AG09309 (cell line): ENCODE measurements at regions not wholly inside any gene's neighbourhood (a gene's known extent, or its start where the extent isn't known, plus 50 kb on each side); places are given as distances from the start of the nearest gene placed in this dataset.

Experiments used
- DNase-seq: peaks from one replicate; pipeline ENCODE4 v3.0.0-alpha.2; 2010; ENCODE audit warnings: low read depth
- H3K4me3 ChIP-seq: 2 replicates; pipeline ENCODE4 v1.5.1; 2011; ENCODE audit warnings: mild to moderate bottlenecking, low read depth, low read length, moderate library complexity; ENCODE audit not compliant: control insufficient read depth
- CTCF ChIP-seq: IDR thresholded peaks from 2 replicates; pipeline ENCODE4 v1.5.1; 2011; ENCODE audit warnings: mild to moderate bottlenecking, low read depth, low read length, inconsistent platforms; ENCODE audit not compliant: insufficient read depth, control insufficient read depth; ENCODE audit errors: missing control alignments

- no peak for TF ChIP-seq CTCF
- no peak for DNase-seq
- H3K4me3 ChIP-seq = no peak overlapping the region
These were observed 97.3 kb upstream of the BCL2L14 start for GRCh38 chr12:11973396-11973795.

GRCh38 chr12:11976005-11976404, 94.7 kb upstream of the BCL2L14 start:
- no peak for DNase-seq
- H3K4me3 ChIP-seq = no peak overlapping the region
- no peak for TF ChIP-seq CTCF

GRCh38 chr12:11978726-11979384, 91.9 kb upstream of the BCL2L14 start:
- no peak overlapping the region for H3K4me3 ChIP-seq
- no peak for DNase-seq
- no peak for TF ChIP-seq CTCF

GRCh38 chr12:11980115-11980514, 90.6 kb upstream of the BCL2L14 start:
- TF ChIP-seq CTCF = no peak
- H3K4me3 ChIP-seq = no peak overlapping the region
- DNase-seq = no peak

- no peak overlapping the region for H3K4me3 ChIP-seq
- no peak for TF ChIP-seq CTCF
- no peak for DNase-seq
These were observed 89.5 kb upstream of the BCL2L14 start for GRCh38 chr12:11981121-11981733.

- no peak for TF ChIP-seq CTCF
- no peak for DNase-seq
- no peak overlapping the region for H3K4me3 ChIP-seq
These were observed 86.3 kb upstream of the BCL2L14 start for GRCh38 chr12:11984417-11984816.
